CD4-positive, alpha-beta memory T cell (primary cell): ENCODE measurements at regions not wholly inside any gene's neighbourhood (a gene's known extent, or its start where the extent isn't known, plus 50 kb on each side); places are given as distances from the start of the nearest gene placed in this dataset.

Experiments
- CTCF ChIA-PET: fragments of 350-600 bp; sonication (Branson Sonifier 250); formaldehyde crosslinking; loops from one replicate; lab custom pipeline; 2021; ENCODE audit warnings: inconsistent platforms; ENCODE audit not compliant: partially characterized antibody; lab: Charles Lee
- POLR2A ChIA-PET: fragments of 350-600 bp; sonication (Branson Sonifier 250); formaldehyde crosslinking; loops from one replicate; lab custom pipeline; 2021; ENCODE audit not compliant: partially characterized antibody; lab: Charles Lee
- DNase-seq, 5 donors: peaks; one replicate each; pipeline versions ENCODE4 v3.0.0 to v3.0.0-alpha.2; 2020 to 2022; ENCODE audit warnings: mixed read lengths in 1 of 5
- H3K27ac ChIP-seq: one replicate; pipeline ENCODE4 v1.7.0; 2013; ENCODE audit warnings: low read depth, low read length
- H3K27me3 ChIP-seq: 2 replicates; pipeline ENCODE4 v1.7.0; 2013; ENCODE audit warnings: mild to moderate bottlenecking, low read length, moderate library complexity; ENCODE audit not compliant: insufficient read depth
- H3K36me3 ChIP-seq: 2 replicates; pipeline ENCODE4 v1.7.0; 2013; ENCODE audit warnings: mild to moderate bottlenecking, low read length, moderate library complexity; ENCODE audit not compliant: insufficient read depth
- H3K4me1 ChIP-seq: 2 replicates; pipeline ENCODE4 v1.7.0; 2013; ENCODE audit warnings: mild to moderate bottlenecking, low read length, moderate library complexity; ENCODE audit not compliant: insufficient read depth
- H3K4me3 ChIP-seq, 2 donors: one replicate each; pipeline ENCODE4 v1.7.0; 2013; ENCODE audit warnings: low read length in 2 of 2, mild to moderate bottlenecking in 1 of 2
- H3K9me3 ChIP-seq, 2 donors: one replicate each; pipeline ENCODE4 v1.7.0; 2013; ENCODE audit warnings: low read length in 2 of 2, control low read depth in 1 of 2; ENCODE audit not compliant: control insufficient read depth in 1 of 2
- H3K27ac Mint-ChIP-seq, 7 donors: one replicate each; pipeline ENCODE4 v1.8.0; 2020 to 2021; ENCODE audit warnings: mixed read lengths in 7 of 7, mild to moderate bottlenecking in 6 of 7, inconsistent platforms in 3 of 7, moderate library complexity in 3 of 7
- H3K27me3 Mint-ChIP-seq, 2 donors: one replicate each; pipeline ENCODE4 v1.8.0; 2020 to 2021; ENCODE audit warnings: mixed read lengths in 2 of 2
- H3K36me3 Mint-ChIP-seq, 2 donors: one replicate each; pipeline ENCODE4 v1.8.0; 2020 to 2021; ENCODE audit warnings: mixed read lengths in 2 of 2, inconsistent platforms in 1 of 2, mild to moderate bottlenecking in 1 of 2
- H3K4me1 Mint-ChIP-seq, 4 donors: one replicate each; pipeline ENCODE4 v1.8.0; 2020 to 2021; ENCODE audit warnings: mixed read lengths in 4 of 4, mild to moderate bottlenecking in 1 of 4
- H3K4me3 Mint-ChIP-seq, 8 donors: one replicate each; pipeline ENCODE4 v1.8.0; 2020 to 2021; ENCODE audit warnings: mixed read lengths in 8 of 8, mild to moderate bottlenecking in 7 of 8, moderate library complexity in 6 of 8, inconsistent platforms in 3 of 8
- H3K9me3 Mint-ChIP-seq, 8 donors: one replicate each; pipeline ENCODE4 v1.8.0; 2020 to 2021; ENCODE audit warnings: mixed read lengths in 8 of 8, mild to moderate bottlenecking in 5 of 8, inconsistent platforms in 3 of 8, moderate library complexity in 1 of 8
- intact Hi-C: fragments of 100-400 bp; cut with micrococcal nuclease; formaldehyde crosslinking; loops from one replicate; pipeline ENCODE4 v1.15.1; 2023

- H3K27me3 ChIP-seq, result no peaks in the 10 kb centered on the region
- Mint-ChIP-seq H3K4me3 (no peak overlapping the region), H3K27me3 (no peaks in the 10 kb centered on the region), H3K27ac (no peak overlapping the region), H3K9me3 (peaks cover 0 to 3% (median 0%) of the 10 kb centered on the region in 8 donors), H3K36me3 (no peaks in the 10 kb centered on the region), H3K4me1 (peaks cover 0 to 2% (median 0%) of the 10 kb centered on the region in 4 donors)
- ChIA-PET POLR2A (no interaction called here), CTCF (no interaction called here)
- no peaks in the 10 kb centered on the region for H3K36me3 ChIP-seq
- H3K27ac ChIP-seq, result no peak overlapping the region
- no peak for DNase-seq
- H3K9me3 ChIP-seq, result no peaks in the 10 kb centered on the region
- intact Hi-C loops, result no loop called here
- no peak overlapping the region for H3K4me3 ChIP-seq
- no peaks in the 10 kb centered on the region for H3K4me1 ChIP-seq
Observed at GRCh38 chr2:126307740-126308139, 348.2 kb upstream of the GYPC start.

GRCh38 chr2:126309185-126309584, 346.8 kb upstream of the GYPC start:
- ChIA-PET CTCF (no interaction called here), POLR2A (no interaction called here)
- Histone ChIP-seq H3K27me3 (no peaks in the 10 kb centered on the region), H3K36me3 (no peaks in the 10 kb centered on the region), H3K4me1 (no peaks in the 10 kb centered on the region), H3K9me3 (no peaks in the 10 kb centered on the region), H3K27ac (no peak overlapping the region), H3K4me3 (no peak overlapping the region)
- H3K4me3 Mint-ChIP-seq, result no peak overlapping the region
- DNase-seq, result no peak
- H3K9me3 Mint-ChIP-seq, result peaks cover 0 to 3% (median 0%) of the 10 kb centered on the region in 8 donors
- intact Hi-C loops, result no loop called here
- H3K27me3 Mint-ChIP-seq, result no peaks in the 10 kb centered on the region
- no peaks in the 10 kb centered on the region for H3K36me3 Mint-ChIP-seq
- H3K27ac Mint-ChIP-seq, result no peak overlapping the region
- H3K4me1 Mint-ChIP-seq, result peaks cover 0 to 2% (median 0%) of the 10 kb centered on the region in 4 donors

GRCh38 chr2:126312579-126312978, 343.4 kb upstream of the GYPC start:
- POLR2A ChIA-PET, result no interaction called here

GRCh38 chr2:126315828-126316227, 340.1 kb upstream of the GYPC start:
- no peaks in the 10 kb centered on the region for H3K9me3 Mint-ChIP-seq
- CTCF ChIA-PET, result no interaction called here
- no peak overlapping the region for H3K27ac Mint-ChIP-seq
- H3K36me3 Mint-ChIP-seq, result no peaks in the 10 kb centered on the region
- POLR2A ChIA-PET, result no interaction called here
- H3K9me3 ChIP-seq, result no peaks in the 10 kb centered on the region
- H3K27me3 ChIP-seq, result no peaks in the 10 kb centered on the region
- H3K4me3 ChIP-seq, result no peak overlapping the region
- no peaks in the 10 kb centered on the region for H3K4me1 ChIP-seq
- H3K4me1 Mint-ChIP-seq, result no peaks in the 10 kb centered on the region
- H3K4me3 Mint-ChIP-seq, result no peak overlapping the region
- DNase-seq, result no peak
- no peaks in the 10 kb centered on the region for H3K36me3 ChIP-seq
- no peaks in the 10 kb centered on the region for H3K27me3 Mint-ChIP-seq
- intact Hi-C loops, result no loop called here
- no peak overlapping the region for H3K27ac ChIP-seq

More at GRCh38 chr2:126312579-126312978, 343.4 kb upstream of the GYPC start:
- Histone ChIP-seq H3K27me3 (no peaks in the 10 kb centered on the region), H3K4me1 (no peaks in the 10 kb centered on the region), H3K36me3 (no peaks in the 10 kb centered on the region), H3K4me3 (no peak overlapping the region), H3K9me3 (no peaks in the 10 kb centered on the region), H3K27ac (no peak overlapping the region)
- no peak overlapping the region for H3K27ac Mint-ChIP-seq
- intact Hi-C loops, result no loop called here
- H3K36me3 Mint-ChIP-seq, result no peaks in the 10 kb centered on the region
- H3K4me3 Mint-ChIP-seq, result no peak overlapping the region
- H3K27me3 Mint-ChIP-seq, result no peaks in the 10 kb centered on the region
- no peaks in the 10 kb centered on the region for H3K9me3 Mint-ChIP-seq
- CTCF ChIA-PET, result no interaction called here
- H3K4me1 Mint-ChIP-seq, result no peaks in the 10 kb centered on the region
- DNase-seq, result no peak

- POLR2A ChIA-PET, result no interaction called here
- intact Hi-C loops, result no loop called here
- H3K27ac ChIP-seq, result no peak overlapping the region
- no peak overlapping the region for H3K4me3 ChIP-seq
- no peaks in the 10 kb centered on the region for H3K27me3 Mint-ChIP-seq
- no peak for DNase-seq
- no peak overlapping the region for H3K4me3 Mint-ChIP-seq
- H3K27me3 ChIP-seq, result no peaks in the 10 kb centered on the region
- H3K4me1 Mint-ChIP-seq, result no peaks in the 10 kb centered on the region
- H3K36me3 ChIP-seq, result no peaks in the 10 kb centered on the region
- no peaks in the 10 kb centered on the region for H3K9me3 Mint-ChIP-seq
- H3K9me3 ChIP-seq, result no peaks in the 10 kb centered on the region
- CTCF ChIA-PET, result no interaction called here
- no peaks in the 10 kb centered on the region for H3K36me3 Mint-ChIP-seq
- H3K27ac Mint-ChIP-seq, result no peak overlapping the region
- no peaks in the 10 kb centered on the region for H3K4me1 ChIP-seq
Observed at GRCh38 chr2:126317790-126318431, 338.0 kb upstream of the GYPC start.

- no peak for DNase-seq
- H3K9me3 ChIP-seq, result no peaks in the 10 kb centered on the region
- H3K36me3 ChIP-seq, result no peaks in the 10 kb centered on the region
- Mint-ChIP-seq H3K27me3 (no peaks in the 10 kb centered on the region), H3K4me3 (no peak overlapping the region), H3K36me3 (no peaks in the 10 kb centered on the region), H3K27ac (no peak overlapping the region), H3K9me3 (no peaks in the 10 kb centered on the region), H3K4me1 (no peaks in the 10 kb centered on the region)
- no peak overlapping the region for H3K4me3 ChIP-seq
- ChIA-PET CTCF (no interaction called here), POLR2A (no interaction called here)
- no peak overlapping the region for H3K27ac ChIP-seq
- intact Hi-C loops, result no loop called here
- no peaks in the 10 kb centered on the region for H3K27me3 ChIP-seq
- H3K4me1 ChIP-seq, result no peaks in the 10 kb centered on the region
Observed at GRCh38 chr2:126322342-126322741, 333.6 kb upstream of the GYPC start.

- H3K27ac ChIP-seq, result no peak overlapping the region
- ChIA-PET POLR2A (no interaction called here), CTCF (no interaction called here)
- no peaks in the 10 kb centered on the region for H3K4me1 Mint-ChIP-seq
- H3K4me1 ChIP-seq, result no peaks in the 10 kb centered on the region
- no peaks in the 10 kb centered on the region for H3K27me3 Mint-ChIP-seq
- no peak overlapping the region for H3K27ac Mint-ChIP-seq
- H3K27me3 ChIP-seq, result no peaks in the 10 kb centered on the region
- H3K4me3 Mint-ChIP-seq, result no peak overlapping the region
- no peaks in the 10 kb centered on the region for H3K9me3 ChIP-seq
- H3K36me3 Mint-ChIP-seq, result no peaks in the 10 kb centered on the region
- no peaks in the 10 kb centered on the region for H3K36me3 ChIP-seq
- DNase-seq, result no peak
- H3K9me3 Mint-ChIP-seq, result no peaks in the 10 kb centered on the region
- H3K4me3 ChIP-seq, result no peak overlapping the region
- intact Hi-C loops, result no loop called here
Observed at GRCh38 chr2:126325202-126325601, 330.8 kb upstream of the GYPC start.

- Mint-ChIP-seq H3K4me1 (no peaks in the 10 kb centered on the region), H3K4me3 (no peak overlapping the region), H3K36me3 (no peaks in the 10 kb centered on the region), H3K9me3 (peaks cover 0 to 31% (median 25%) of the 10 kb centered on the region in 8 donors), H3K27me3 (no peaks in the 10 kb centered on the region), H3K27ac (no peak overlapping the region)
- Histone ChIP-seq H3K9me3 (no peaks in the 10 kb centered on the region), H3K27ac (no peak overlapping the region), H3K4me1 (no peaks in the 10 kb centered on the region), H3K4me3 (no peak overlapping the region), H3K36me3 (no peaks in the 10 kb centered on the region), H3K27me3 (no peaks in the 10 kb centered on the region)
- ChIA-PET CTCF (no interaction called here), POLR2A (no interaction called here)
- intact Hi-C loops, result no loop called here
- no peak for DNase-seq
Observed at GRCh38 chr2:126329173-126329572, 326.8 kb upstream of the GYPC start.
